ENCODE measurements at regions not wholly inside any gene's neighbourhood (a gene's known extent, or its start where the extent isn't known, plus 50 kb on each side); places are given as distances from the start of the nearest gene placed in this dataset.

- TF ChIP-seq CTCF (IDR thresholded peaks at IDR 0.05; ENCODE audit: low read depth, low read length) (no peak), EZH2phosphoT487 (IDR thresholded peaks at IDR 0.05; ENCODE audit: low read depth) (no peak)
Observed at GRCh38 chr17:77800816-77801215, 157.7 kb upstream of the TNRC6C start.

Measured in OCI-LY3 (cell line).